A549 (cell line): ENCODE measurements at regions not wholly inside any gene's neighbourhood (a gene's known extent, or its start where the extent isn't known, plus 50 kb on each side); places are given as distances from the start of the nearest gene placed in this dataset.

Experiments used
- ATAC-seq, 2 experiments: fragments of 200-7000 bp in 1 of 2; fragments of >200 bp in 1 of 2; cut with Nextera tagmentation in 1 of 2; cut with Tn5 transposase in 1 of 2; 3 replicates each; pipeline versions ENCODE4 v1.8.0 to v1.9.1; 2018 to 2020; ENCODE audit warnings: mild to moderate bottlenecking in 1 of 2, moderate library complexity in 1 of 2
- CTCF ChIA-PET: fragments of 300-600 bp; sonication (Branson Sonifier 250); formaldehyde crosslinking; extraction: SDS; loops from one replicate; lab custom pipeline; 2021; ENCODE audit warnings: antibody characterized with exemption, inconsistent platforms; lab: Yijun Ruan, JAX
- POLR2A ChIA-PET: fragments of 350-600 bp; formaldehyde crosslinking; extraction: SDS; loops from one replicate; lab custom pipeline; 2021; ENCODE audit warnings: antibody characterized with exemption, inconsistent platforms; lab: Yijun Ruan, JAX
- DNase-seq, 2 experiments: peaks; one replicate each; pipeline versions ENCODE4 v3.0.0 to v3.0.0-alpha.2; 2011 to 2016; ENCODE audit warnings: low read depth in 1 of 2, low spot score in 1 of 2
- FAIRE-seq: peaks from 2 replicates; lab custom pipeline; 2011; peaks lifted over from hg19 to GRCh38; lab: Jason Lieb, UNC
- H3K27ac ChIP-seq, 2 experiments: fragments of >200 bp; sonication (Bioruptor Twin); formaldehyde crosslinking; 3 replicates each; pipeline ENCODE4 v1.5.1; 2016 to 2017
- H3K4me1 ChIP-seq: fragments of >200 bp; sonication (Bioruptor Twin); formaldehyde crosslinking; 3 replicates; pipeline ENCODE4 v1.6.1; 2016
- H3K4me2 ChIP-seq: fragments of >200 bp; sonication (Bioruptor Twin); formaldehyde crosslinking; 3 replicates; pipeline ENCODE4 v1.6.1; 2016
- H3K4me3 ChIP-seq: fragments of >200 bp; sonication (Bioruptor Twin); formaldehyde crosslinking; 3 replicates; pipeline ENCODE4 v1.5.1; 2016
- H3K9me3 ChIP-seq: fragments of >200 bp; sonication (Bioruptor Twin); formaldehyde crosslinking; 3 replicates; pipeline ENCODE4 v1.6.1; 2016
- BCL3 ChIP-seq: fragments of >200 bp; sonication (Bioruptor Twin); formaldehyde crosslinking; IDR thresholded peaks from 3 replicates; pipeline ENCODE4 v1.6.1; 2016
- CHD4 ChIP-seq: fragments of 200-600 bp; sonication (generic); IDR thresholded peaks from 2 replicates; pipeline ENCODE4 v1.6.1; 2016; ENCODE audit warnings: antibody characterized with exemption, mild to moderate bottlenecking, borderline replicate concordance
- E2F6 ChIP-seq: IDR thresholded peaks from 2 replicates; pipeline ENCODE4 v1.6.1; 2012; ENCODE audit warnings: low read depth, borderline replicate concordance
- EHF ChIP-seq: fragments of 250-450 bp; sonication (Bioruptor Pico); IDR thresholded peaks from 2 replicates; pipeline ENCODE4 v1.5.0; 2020; ENCODE audit warnings: mild to moderate bottlenecking
- ELK1 ChIP-seq: fragments of 150-350 bp; IDR thresholded peaks from 2 replicates; pipeline ENCODE4 v1.6.1; 2014; ENCODE audit warnings: low read depth, mild to moderate bottlenecking, low read length
- EP300 ChIP-seq, 2 experiments: fragments of >200 bp; sonication (Bioruptor Twin); formaldehyde crosslinking; IDR thresholded peaks; 2 replicates in 1 of 2; 3 replicates in 1 of 2; pipeline ENCODE4 v1.6.1; 2016 to 2017
- ESRRA ChIP-seq: fragments of 150-350 bp; IDR thresholded peaks from 2 replicates; pipeline ENCODE4 v1.6.1; 2014; ENCODE audit warnings: mild to moderate bottlenecking, low read length, borderline replicate concordance
- HDAC2 ChIP-seq: fragments of 200-600 bp; sonication (generic); IDR thresholded peaks from 2 replicates; pipeline ENCODE4 v1.6.1; 2016
- HEYL ChIP-seq: fragments of 250-450 bp; sonication (Bioruptor Pico); IDR thresholded peaks from 2 replicates; pipeline ENCODE4 v1.8.0; 2021; ENCODE audit warnings: mild to moderate bottlenecking, moderate library complexity
- HMGXB4 ChIP-seq: fragments of 250-450 bp; sonication (Bioruptor Pico); IDR thresholded peaks from 2 replicates; pipeline ENCODE4 v1.5.0; 2021; ENCODE audit warnings: mild to moderate bottlenecking, moderate library complexity, borderline replicate concordance
- HOXB13 ChIP-seq: fragments of 250-450 bp; sonication (Bioruptor Pico); IDR thresholded peaks from 2 replicates; pipeline ENCODE4 v1.5.0; 2020; ENCODE audit warnings: low read depth, mild to moderate bottlenecking, moderate library complexity
- JUN ChIP-seq, 2 experiments: fragments of >200 bp; sonication (Bioruptor Twin); formaldehyde crosslinking; IDR thresholded peaks; 2 replicates in 1 of 2; 3 replicates in 1 of 2; pipeline ENCODE4 v1.6.1; 2016 to 2017
- JUNB ChIP-seq: fragments of >200 bp; sonication (Bioruptor Twin); formaldehyde crosslinking; IDR thresholded peaks from 2 replicates; pipeline ENCODE4 v1.6.1; 2016
- KDM1A ChIP-seq: fragments of 200-600 bp; sonication (generic); IDR thresholded peaks from 2 replicates; pipeline ENCODE4 v1.6.1; 2016; ENCODE audit warnings: low read depth, mild to moderate bottlenecking
- KDM5A ChIP-seq: fragments of 200-600 bp; sonication (generic); IDR thresholded peaks from 2 replicates; pipeline ENCODE4 v1.6.1; 2016; ENCODE audit warnings: antibody characterized with exemption, mild to moderate bottlenecking
- MAFK ChIP-seq: fragments of 450-650 bp; IDR thresholded peaks from 2 replicates; pipeline ENCODE4 v1.6.1; 2014; ENCODE audit not compliant: partially characterized antibody
- MAX ChIP-seq: IDR thresholded peaks from 2 replicates; pipeline ENCODE4 v1.6.1; 2012
- MAZ ChIP-seq: fragments of 150-350 bp; IDR thresholded peaks from 2 replicates; pipeline ENCODE4 v1.6.1; 2014; ENCODE audit warnings: antibody characterized with exemption, low read depth, low read length, borderline replicate concordance
- MYC ChIP-seq: IDR thresholded peaks from 2 replicates; pipeline ENCODE4 v1.6.1; 2012; ENCODE audit warnings: mild to moderate bottlenecking, inconsistent platforms, low read length, improper control_type of control experiment, borderline replicate concordance
- NR3C1 ChIP-seq: fragments of >200 bp; sonication (Bioruptor Twin); formaldehyde crosslinking; IDR thresholded peaks from 3 replicates; pipeline ENCODE4 v1.6.1; 2017
- POLR2AphosphoS2 ChIP-seq: conservative IDR thresholded peaks from 2 replicates; pipeline ENCODE4 v1.6.1; 2012; ENCODE audit warnings: low read length, improper control_type of control experiment, inconsistent platforms
- RARB ChIP-seq: fragments of 250-450 bp; sonication (Bioruptor Pico); IDR thresholded peaks from 2 replicates; pipeline ENCODE4 v1.8.0; 2021; ENCODE audit warnings: mild to moderate bottlenecking, moderate library complexity
- SMC3 ChIP-seq: fragments of >200 bp; sonication (Bioruptor Twin); formaldehyde crosslinking; IDR thresholded peaks from 3 replicates; pipeline ENCODE4 v1.6.1; 2018; ENCODE audit warnings: inconsistent platforms
- SREBF2 ChIP-seq: fragments of 450-650 bp; IDR thresholded peaks from 2 replicates; pipeline ENCODE4 v1.6.1; 2014; ENCODE audit warnings: mild to moderate bottlenecking, moderate library complexity
- ZNF302 ChIP-seq: fragments of 250-450 bp; sonication (Bioruptor Pico); IDR thresholded peaks from 2 replicates; pipeline ENCODE4 v1.9.0; 2021; ENCODE audit warnings: inconsistent platforms, mild to moderate bottlenecking, moderate library complexity
- ZSCAN20 ChIP-seq: fragments of 250-450 bp; sonication (Bioruptor Pico); IDR thresholded peaks from 2 replicates; pipeline ENCODE4 v1.8.0; 2022; ENCODE audit warnings: mild to moderate bottlenecking, moderate library complexity
- WGBS: methylation state at CpG from one replicate; pipeline ENCODE4 v1.1.6; 2017; ENCODE audit errors: missing lambda C conversion rate; 5-methylcytosine and 5-hydroxymethylcytosine counted together
- TF ChIP-seq, protein P1 (sequence below): fragments of >200 bp; sonication (Bioruptor Twin); formaldehyde crosslinking; IDR thresholded peaks from 2 replicates; pipeline ENCODE4 v1.6.1; 2016
- TF ChIP-seq, protein P2 (sequence below): IDR thresholded peaks from 2 replicates; pipeline ENCODE4 v1.6.1; 2012

GRCh38 chr2:145018502-145018901 is 498.6 kb upstream of the ZEB2 start (continued):
- TF ChIP-seq MYC = no peak
- no peak for TF ChIP-seq E2F6
- no peak for TF ChIP-seq EHF (CRISPR knock-in tag)
- TF ChIP-seq HOXB13 = no peak

- ChIA-PET POLR2A (no interaction called here), CTCF (interaction anchor here (1.3 kb wide), 1 partner anchor 8 kb away, joined by 3 read pairs; no protein-coding TSS in a partner anchor)
- Histone ChIP-seq H3K4me3 (no peak overlapping the region), H3K4me2 (peak overlapping the region; percentile 65), H3K27ac (peak overlapping the region; percentile 75 to 81), H3K4me1 (peaks cover 72% of the 10 kb centered on the region), H3K9me3 (no peaks in the 10 kb centered on the region)
- TF ChIP-seq MAFK (no peak), POLR2AphosphoS2 (no peak), RARB (no peak), ELK1 (no peak), KDM1A (no peak), E2F6 (no peak), HDAC2 (no peak), HEYL (CRISPR knock-in tag) (no peak), JUNB (no peak), NR3C1 (no peak), BCL3 (no peak), KDM5A (no peak)
- TF ChIP-seq, protein P1, sequence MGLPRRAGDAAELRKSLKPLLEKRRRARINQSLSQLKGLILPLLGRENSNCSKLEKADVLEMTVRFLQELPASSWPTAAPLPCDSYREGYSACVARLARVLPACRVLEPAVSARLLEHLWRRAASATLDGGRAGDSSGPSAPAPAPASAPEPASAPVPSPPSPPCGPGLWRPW = no peak
- 25% methylated on average over 1 of the region's 1 CpG for WGBS
- DNase-seq = no peak
- no peak for ATAC-seq
- FAIRE-seq = no peak
Measured at GRCh38 chr2:145017149-145017548, 497.2 kb upstream of the ZEB2 start.

GRCh38 chr2:145016711-145017110 is 496.8 kb upstream of the ZEB2 start:
- POLR2A ChIA-PET = no interaction called here
- CTCF ChIA-PET = interaction anchor here (1.3 kb wide), 1 partner anchor 9 kb away, joined by 3 read pairs; no protein-coding TSS in a partner anchor
- Histone ChIP-seq H3K4me2 (peak overlapping the region; percentile 65; the same call in 1 of the 3 replicates), H3K9me3 (no peaks in the 10 kb centered on the region), H3K27ac (peak overlapping the region; percentile 38 to 75), H3K4me3 (no peak overlapping the region), H3K4me1 (peaks cover 72% of the 10 kb centered on the region)
- no peak for DNase-seq
- ATAC-seq = no peak
- FAIRE-seq = no peak
- TF ChIP-seq JUN (IDR thresholded peaks at IDR 0.05) (no peak), SREBF2 (no peak), HMGXB4 (CRISPR knock-in tag) (no peak), MAX (no peak), EP300 (IDR thresholded peaks at IDR 0.05) (no peak), HEYL (CRISPR knock-in tag) (no peak), ELK1 (no peak), EHF (CRISPR knock-in tag) (no peak), CHD4 (no peak), ESRRA (no peak), ZNF302 (CRISPR knock-in tag) (no peak), MAZ (no peak), MAFK (no peak), SMC3 (no peak), ZSCAN20 (CRISPR knock-in tag) (no peak)
- TF ChIP-seq, protein P1 = no peak
- TF ChIP-seq, protein P2, sequence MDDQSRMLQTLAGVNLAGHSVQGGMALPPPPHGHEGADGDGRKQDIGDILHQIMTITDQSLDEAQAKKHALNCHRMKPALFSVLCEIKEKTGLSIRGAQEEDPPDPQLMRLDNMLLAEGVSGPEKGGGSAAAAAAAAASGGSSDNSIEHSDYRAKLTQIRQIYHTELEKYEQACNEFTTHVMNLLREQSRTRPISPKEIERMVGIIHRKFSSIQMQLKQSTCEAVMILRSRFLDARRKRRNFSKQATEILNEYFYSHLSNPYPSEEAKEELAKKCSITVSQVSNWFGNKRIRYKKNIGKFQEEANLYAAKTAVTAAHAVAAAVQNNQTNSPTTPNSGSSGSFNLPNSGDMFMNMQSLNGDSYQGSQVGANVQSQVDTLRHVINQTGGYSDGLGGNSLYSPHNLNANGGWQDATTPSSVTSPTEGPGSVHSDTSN = no peak
